Calu3 (cell line): ENCODE measurements at regions not wholly inside any gene's neighbourhood (a gene's known extent, or its start where the extent isn't known, plus 50 kb on each side); places are given as distances from the start of the nearest gene placed in this dataset.

Experiments used
- BruUV-seq: library from RNA; stranded (reverse); fragments of 400-500 nt; replicated peaks from 2 replicates; lab custom pipeline; 2021; lab: Mats Ljungman, UMichigan
- CTCF ChIA-PET: fragments of 300-600 bp; sonication (Branson Sonifier 250); formaldehyde crosslinking; loops from one replicate; lab custom pipeline; 2022; ENCODE audit warnings: antibody characterized with exemption; lab: Charles Lee
- DNase-seq: peaks from one replicate; pipeline ENCODE4 v3.0.0; 2022
- H3K27ac Mint-ChIP-seq: one replicate; pipeline ENCODE4 v1.8.0; 2022; ENCODE audit warnings: mixed read lengths; ENCODE audit not compliant: unreplicated experiment
- H3K27me3 Mint-ChIP-seq: one replicate; pipeline ENCODE4 v1.8.0; 2022; ENCODE audit warnings: mixed read lengths; ENCODE audit not compliant: unreplicated experiment
- H3K36me3 Mint-ChIP-seq: one replicate; pipeline ENCODE4 v1.8.0; 2022; ENCODE audit warnings: mild to moderate bottlenecking, moderate library complexity, mixed read lengths; ENCODE audit not compliant: insufficient read depth, unreplicated experiment
- H3K4me1 Mint-ChIP-seq: one replicate; pipeline ENCODE4 v1.8.0; 2022; ENCODE audit warnings: mild to moderate bottlenecking, low read depth, mixed read lengths; ENCODE audit not compliant: unreplicated experiment
- H3K4me3 Mint-ChIP-seq: one replicate; pipeline ENCODE4 v1.8.0; 2022; ENCODE audit warnings: mild to moderate bottlenecking, low read depth, moderate library complexity, mixed read lengths; ENCODE audit not compliant: unreplicated experiment
- H3K9me3 Mint-ChIP-seq: one replicate; pipeline ENCODE4 v1.8.0; 2022; ENCODE audit warnings: low read depth, mixed read lengths; ENCODE audit not compliant: unreplicated experiment
- intact Hi-C: fragments of 100-400 bp; cut with micrococcal nuclease; formaldehyde crosslinking; loops from one replicate; pipeline ENCODE4 v1.10.0; 2022; ENCODE audit not compliant: unreplicated experiment
- TF ChIP-seq, protein P1 (sequence below): fragments of 200-600 bp; IDR thresholded peaks from one replicate; pipeline ENCODE4 v1.8.0; 2022; ENCODE audit warnings: antibody characterized with exemption; ENCODE audit not compliant: unreplicated experiment

DNA sequence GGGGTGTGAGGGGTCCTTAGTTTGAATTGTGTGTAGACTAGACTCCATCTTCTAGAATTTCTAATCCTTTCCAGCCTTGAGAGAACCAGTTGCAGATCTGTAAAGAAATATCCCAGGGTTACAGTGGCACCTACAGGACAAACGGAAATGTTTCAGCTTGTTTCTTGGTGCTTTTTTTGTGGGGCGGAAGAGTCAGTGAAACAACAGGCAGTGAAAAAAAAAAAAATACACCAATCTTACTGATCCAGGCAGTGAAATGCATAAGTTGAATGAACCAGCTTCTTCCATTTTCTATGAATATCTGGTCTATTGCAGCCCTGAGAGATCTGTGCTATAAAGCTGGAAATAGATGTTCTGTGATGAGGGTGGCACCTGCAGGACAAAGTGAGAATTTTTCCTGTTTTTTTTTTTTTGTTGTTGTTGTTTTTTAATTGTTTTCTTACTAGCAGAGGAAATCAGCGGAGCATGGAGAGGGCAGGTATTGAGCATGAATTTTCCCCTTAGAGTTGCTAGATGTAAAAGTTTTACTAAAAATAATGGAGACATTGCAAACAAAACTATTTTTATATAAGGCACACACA, 81.9 kb upstream of the DYNC1I1 start:
- peak; percentile 14 for DNase-seq
- no peaks in the 10 kb centered on the region for H3K9me3 Mint-ChIP-seq
- TF ChIP-seq, protein P1, sequence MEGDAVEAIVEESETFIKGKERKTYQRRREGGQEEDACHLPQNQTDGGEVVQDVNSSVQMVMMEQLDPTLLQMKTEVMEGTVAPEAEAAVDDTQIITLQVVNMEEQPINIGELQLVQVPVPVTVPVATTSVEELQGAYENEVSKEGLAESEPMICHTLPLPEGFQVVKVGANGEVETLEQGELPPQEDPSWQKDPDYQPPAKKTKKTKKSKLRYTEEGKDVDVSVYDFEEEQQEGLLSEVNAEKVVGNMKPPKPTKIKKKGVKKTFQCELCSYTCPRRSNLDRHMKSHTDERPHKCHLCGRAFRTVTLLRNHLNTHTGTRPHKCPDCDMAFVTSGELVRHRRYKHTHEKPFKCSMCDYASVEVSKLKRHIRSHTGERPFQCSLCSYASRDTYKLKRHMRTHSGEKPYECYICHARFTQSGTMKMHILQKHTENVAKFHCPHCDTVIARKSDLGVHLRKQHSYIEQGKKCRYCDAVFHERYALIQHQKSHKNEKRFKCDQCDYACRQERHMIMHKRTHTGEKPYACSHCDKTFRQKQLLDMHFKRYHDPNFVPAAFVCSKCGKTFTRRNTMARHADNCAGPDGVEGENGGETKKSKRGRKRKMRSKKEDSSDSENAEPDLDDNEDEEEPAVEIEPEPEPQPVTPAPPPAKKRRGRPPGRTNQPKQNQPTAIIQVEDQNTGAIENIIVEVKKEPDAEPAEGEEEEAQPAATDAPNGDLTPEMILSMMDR: no peak
- peak overlapping the region; percentile 42 for H3K4me3 Mint-ChIP-seq
- peaks cover 15% of the 10 kb centered on the region for H3K4me1 Mint-ChIP-seq
- intact Hi-C loops: loop anchor here (5.0 kb wide), 1 partner anchor 1393 kb away; no protein-coding TSS in a partner anchor
- H3K27me3 Mint-ChIP-seq: no peaks in the 10 kb centered on the region
- no peak overlapping the region for H3K27ac Mint-ChIP-seq
- no peaks in the 10 kb centered on the region for H3K36me3 Mint-ChIP-seq
- BruUV-seq: no TSS peak
- CTCF ChIA-PET: interaction anchor here (0.6 to 2.4 kb wide), 15 partner anchors 21 to 441 kb away, joined by 3 to 21 read pairs (median 5); no protein-coding TSS in a partner anchor

DNA sequence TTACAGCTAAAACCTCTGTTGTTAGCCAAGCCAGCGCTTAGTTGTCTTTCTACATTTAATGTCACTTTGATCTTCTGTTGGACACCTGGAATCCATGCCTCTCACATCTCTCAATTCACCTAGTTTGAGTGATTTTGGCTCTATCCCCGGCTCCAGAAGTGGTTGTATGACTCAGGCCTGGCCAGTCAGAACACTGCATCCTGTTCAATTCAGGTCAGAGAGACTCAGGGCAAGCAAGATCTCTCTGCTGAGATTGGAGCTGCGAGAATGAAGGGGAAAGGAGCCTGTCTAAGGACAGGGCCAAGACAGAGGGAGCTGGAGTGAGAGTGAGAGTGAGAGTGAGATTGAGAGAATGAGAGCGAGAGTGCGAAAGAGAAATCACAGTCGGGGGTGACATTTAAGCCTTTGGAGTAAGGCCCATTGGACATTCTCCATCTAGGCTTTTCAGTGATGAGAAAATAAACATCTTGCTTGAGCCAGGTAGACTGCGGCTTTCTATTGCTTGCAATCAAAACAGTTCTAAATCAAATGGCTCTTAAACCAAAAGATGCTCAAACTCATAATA, 83.3 kb upstream of the DYNC1I1 start:
- CTCF ChIA-PET: interaction anchor here (1.7 to 2.4 kb wide), 3 partner anchors 163 to 177 kb away, joined by 14 to 26 read pairs (median 21); no protein-coding TSS in a partner anchor
- BruUV-seq: no TSS peak
- H3K36me3 Mint-ChIP-seq: no peaks in the 10 kb centered on the region
- peaks cover 12% of the 10 kb centered on the region for H3K4me1 Mint-ChIP-seq
- intact Hi-C loops: no loop called here
- no peaks in the 10 kb centered on the region for H3K9me3 Mint-ChIP-seq
- no peaks in the 10 kb centered on the region for H3K27me3 Mint-ChIP-seq
- TF ChIP-seq, protein P1: no peak
- H3K27ac Mint-ChIP-seq: no peak overlapping the region
- no peak overlapping the region for H3K4me3 Mint-ChIP-seq
- DNase-seq: no peak

DNA sequence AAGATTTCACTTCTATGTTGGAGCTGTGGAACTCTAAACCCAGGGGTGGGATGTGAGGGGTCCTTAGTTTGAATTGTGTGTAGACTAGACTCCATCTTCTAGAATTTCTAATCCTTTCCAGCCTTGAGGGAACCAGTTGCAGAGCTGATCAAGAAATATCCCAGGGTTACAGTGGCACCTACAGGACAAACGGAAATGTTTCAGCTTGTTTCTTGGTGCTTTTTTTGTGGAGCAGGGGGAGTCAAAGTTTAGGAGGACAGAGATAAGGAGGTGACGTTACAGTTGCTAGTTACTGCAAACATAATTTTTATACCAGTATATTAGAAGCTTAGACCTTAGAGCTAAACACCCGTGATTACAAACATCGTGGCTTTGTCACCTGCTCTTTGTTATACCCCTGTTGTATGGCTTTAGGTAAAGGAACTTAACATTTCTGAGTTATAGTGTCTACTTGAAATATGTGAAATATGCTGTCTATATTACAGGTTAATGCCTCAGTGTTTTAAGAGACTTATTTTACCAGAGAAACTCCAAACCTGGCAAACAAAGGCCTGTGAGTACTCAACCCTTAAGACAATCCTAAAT, 84.5 kb upstream of the DYNC1I1 start:
- TF ChIP-seq, protein P1: no peak
- intact Hi-C loops: loop anchor here (1.0 kb wide), 1 partner anchor 177 kb away; no protein-coding TSS in a partner anchor
- CTCF ChIA-PET: interaction anchor here (0.5 to 2.0 kb wide), 11 partner anchors 85 to 1399 kb away, joined by 3 to 26 read pairs (median 5); no protein-coding TSS in a partner anchor
- Mint-ChIP-seq H3K9me3 (no peaks in the 10 kb centered on the region), H3K4me1 (no peaks in the 10 kb centered on the region), H3K4me3 (no peak overlapping the region), H3K27ac (no peak overlapping the region), H3K27me3 (no peaks in the 10 kb centered on the region), H3K36me3 (no peaks in the 10 kb centered on the region)
- BruUV-seq: no TSS peak
- peak; percentile 35 for DNase-seq

DNA sequence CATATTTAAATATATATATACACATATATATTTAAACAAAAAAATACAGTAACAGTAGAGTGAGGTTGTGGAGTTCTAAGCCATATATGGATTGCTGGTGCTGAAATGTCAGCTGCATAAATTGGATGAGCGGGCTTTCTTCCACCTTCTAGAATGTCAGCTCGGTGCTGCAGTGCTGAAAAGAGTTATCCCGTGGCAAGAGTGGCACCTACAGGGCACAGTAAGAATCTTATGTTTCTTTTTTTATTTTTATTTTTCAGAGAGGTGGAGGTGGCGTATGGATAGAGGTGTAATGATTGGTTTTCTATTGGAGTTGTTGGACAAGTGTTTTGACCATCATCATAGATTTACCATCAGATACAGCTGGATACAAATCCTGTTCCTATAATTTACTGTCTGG, 86.2 kb upstream of the DYNC1I1 start:
- TF ChIP-seq, protein P1: peak; percentile 18
- peak; percentile 45 for DNase-seq
- no peak overlapping the region for H3K4me3 Mint-ChIP-seq
- no peaks in the 10 kb centered on the region for H3K36me3 Mint-ChIP-seq
- no peak overlapping the region for H3K27ac Mint-ChIP-seq
- no peaks in the 10 kb centered on the region for H3K9me3 Mint-ChIP-seq
- intact Hi-C loops: loop anchor here (1.0 kb wide), 1 partner anchor 159 kb away; no protein-coding TSS in a partner anchor
- BruUV-seq: no TSS peak
- CTCF ChIA-PET: interaction anchor here (1.0 to 2.2 kb wide), 9 partner anchors 137 to 209 kb away, joined by 3 to 29 read pairs (median 4); no protein-coding TSS in a partner anchor
- H3K27me3 Mint-ChIP-seq: no peaks in the 10 kb centered on the region
- no peaks in the 10 kb centered on the region for H3K4me1 Mint-ChIP-seq
